WERI-Rb-1 (cell line): ENCODE measurements at regions not wholly inside any gene's neighbourhood (a gene's known extent, or its start where the extent isn't known, plus 50 kb on each side); places are given as distances from the start of the nearest gene placed in this dataset.
"Not testable (repeated sequence)": the region's sequence is repeated elsewhere in the genome, so short reads cannot be mapped to it uniquely, and the experiment has no call there.

ENCODE experiments used
- DNase-seq: peaks from one replicate; pipeline ENCODE4 v3.0.0-alpha.2; 2020
- H3K27ac ChIP-seq: fragments of 250-450 bp; sonication (Bioruptor Pico); 2 replicates; pipeline ENCODE4 v1.5.1; 2020; ENCODE audit warnings: mild to moderate bottlenecking, moderate library complexity
- H3K27me3 ChIP-seq: fragments of 250-450 bp; sonication (Bioruptor Pico); 2 replicates; pipeline ENCODE4 v1.5.1; 2021; ENCODE audit warnings: mild to moderate bottlenecking, low read depth, moderate library complexity; ENCODE audit not compliant: insufficient read depth, severe bottlenecking
- H3K36me3 ChIP-seq: fragments of 250-450 bp; sonication (Bioruptor Pico); 2 replicates; pipeline ENCODE4 v1.5.1; 2020; ENCODE audit warnings: mild to moderate bottlenecking, moderate library complexity
- H3K4me3 ChIP-seq: 2 replicates; pipeline ENCODE4 v1.5.1; 2011; ENCODE audit warnings: low read depth, mild to moderate bottlenecking, control low read depth, low read length
- H3K9me3 ChIP-seq: fragments of 250-450 bp; sonication (Bioruptor Pico); 2 replicates; pipeline ENCODE4 v1.5.1; 2021; ENCODE audit warnings: mild to moderate bottlenecking, moderate library complexity; ENCODE audit not compliant: severe bottlenecking
- CTCF ChIP-seq: IDR thresholded peaks from 2 replicates; pipeline ENCODE4 v1.5.1; 2011; ENCODE audit warnings: low read depth, mild to moderate bottlenecking, control low read depth, inconsistent platforms, low read length

GRCh38 chr22:48919851-48920589 is 907.7 kb downstream of the BRD1 start:
- Histone ChIP-seq H3K27ac (peak overlapping the region; percentile 14; the same call in 1 of the 2 replicates), H3K4me3 (no peak overlapping the region), H3K27me3 (no peaks in the 10 kb centered on the region), H3K9me3 (no peaks in the 10 kb centered on the region), H3K36me3 (no peaks in the 10 kb centered on the region)
- TF ChIP-seq CTCF: no peak
- no peak for DNase-seq

- peak; percentile 22 for DNase-seq
Observed at GRCh38 chr22:48919187-48919590, 908.5 kb downstream of the BRD1 start.

GRCh38 chr22:48918585-48919186 is 909.0 kb downstream of the BRD1 start:
- Histone ChIP-seq H3K36me3 (no peaks in the 10 kb centered on the region), H3K27me3 (no peaks in the 10 kb centered on the region), H3K9me3 (no peaks in the 10 kb centered on the region), H3K27ac (peak overlapping the region; percentile 44), H3K4me3 (no peak overlapping the region)
- no peak for DNase-seq
- peak; percentile 23; the same call in 1 of the 2 replicates for TF ChIP-seq CTCF

More at GRCh38 chr22:48919187-48919590, 908.5 kb downstream of the BRD1 start:
- Histone ChIP-seq H3K9me3 (no peaks in the 10 kb centered on the region), H3K27ac (peak overlapping the region; percentile 44), H3K36me3 (no peaks in the 10 kb centered on the region), H3K27me3 (no peaks in the 10 kb centered on the region), H3K4me3 (no peak overlapping the region)
- TF ChIP-seq CTCF: no peak

GRCh38 chr22:48912356-48913066 is 915.2 kb downstream of the BRD1 start:
- not testable (repeated sequence) for H3K36me3 ChIP-seq, DNase-seq, H3K27ac ChIP-seq, H3K9me3 ChIP-seq, H3K4me3 ChIP-seq, H3K27me3 ChIP-seq

- DNase-seq, H3K4me3 ChIP-seq, H3K27ac ChIP-seq, H3K27me3 ChIP-seq, H3K36me3 ChIP-seq, H3K9me3 ChIP-seq: not testable (repeated sequence)
Observed at GRCh38 chr22:48911647-48912046, 916.0 kb downstream of the BRD1 start.

- not testable (repeated sequence) for DNase-seq, H3K36me3 ChIP-seq, H3K27ac ChIP-seq, H3K4me3 ChIP-seq, H3K27me3 ChIP-seq, H3K9me3 ChIP-seq
Observed at GRCh38 chr22:48911067-48911466, 916.6 kb downstream of the BRD1 start.

- Histone ChIP-seq H3K4me3 (no peak overlapping the region), H3K36me3 (no peaks in the 10 kb centered on the region), H3K27ac (no peak overlapping the region), H3K9me3 (no peaks in the 10 kb centered on the region), H3K27me3 (no peaks in the 10 kb centered on the region)
- no peak for TF ChIP-seq CTCF
- DNase-seq: no peak
Observed at GRCh38 chr22:48908547-48908946, 919.1 kb downstream of the BRD1 start.
